Superior temporal gyrus (tissue), 1 donor: ENCODE measurements at regions not wholly inside any gene's neighbourhood (a gene's known extent, or its start where the extent isn't known, plus 50 kb on each side); places are given as distances from the start of the nearest gene placed in this dataset.
A peak's percentile ranks its signal among the peaks of the same experiment; 100 is the strongest.

ENCODE experiments used
- DNase-seq: peaks from one replicate; pipeline ENCODE4 v3.0.0-alpha.2; 2016; ENCODE audit errors: extremely low spot score

GRCh38 chr2:217656316-217656715 lies 346.5 kb downstream of the TNS1 start:
- DNase-seq: no peak

- DNase-seq: no peak
Observed at GRCh38 chr2:217655651-217656050, 347.1 kb downstream of the TNS1 start.

GRCh38 chr2:217654168-217654567 lies 348.6 kb downstream of the TNS1 start:
- no peak for DNase-seq

- DNase-seq: peak; percentile 24
Observed at GRCh38 chr2:217652761-217653639, 349.8 kb downstream of the TNS1 start.

- DNase-seq: peak; percentile 84
Observed at GRCh38 chr2:217650716-217651360, 352.0 kb downstream of the TNS1 start.

GRCh38 chr2:217650229-217650628 lies 352.6 kb downstream of the TNS1 start:
- DNase-seq: no peak

GRCh38 chr2:217647925-217648324 lies 354.9 kb downstream of the TNS1 start:
- no peak for DNase-seq

GRCh38 chr2:217647226-217647625 lies 355.6 kb downstream of the TNS1 start:
- DNase-seq: no peak

- no peak for DNase-seq
Observed at GRCh38 chr2:217645896-217646295, 356.9 kb downstream of the TNS1 start.

GRCh38 chr2:217643789-217644301 lies 358.9 kb downstream of the TNS1 start:
- no peak for DNase-seq

- DNase-seq: no peak
Observed at GRCh38 chr2:217642944-217643343, 359.9 kb downstream of the TNS1 start.

GRCh38 chr2:217641960-217642359 lies 360.8 kb downstream of the TNS1 start:
- no peak for DNase-seq

GRCh38 chr2:217639481-217639880 lies 363.3 kb downstream of the TNS1 start:
- DNase-seq: no peak

GRCh38 chr2:217638533-217638932 lies 364.3 kb downstream of the TNS1 start:
- no peak for DNase-seq

- DNase-seq: no peak
Observed at GRCh38 chr2:217638031-217638430, 364.8 kb downstream of the TNS1 start.

- DNase-seq: no peak
Observed at GRCh38 chr2:217636991-217637561, 365.7 kb downstream of the TNS1 start.

- no peak for DNase-seq
Observed at GRCh38 chr2:217636578-217636977, 366.2 kb downstream of the TNS1 start.

- no peak for DNase-seq
Observed at GRCh38 chr2:217634871-217635270, 367.9 kb downstream of the TNS1 start.

GRCh38 chr2:217632043-217632442 lies 370.8 kb downstream of the TNS1 start:
- DNase-seq: peak; percentile 36

- DNase-seq: no peak
Observed at GRCh38 chr2:217631115-217631514, 371.7 kb downstream of the TNS1 start.

GRCh38 chr2:217629347-217629746 lies 373.4 kb downstream of the TNS1 start:
- DNase-seq: no peak

- DNase-seq: no peak
Observed at GRCh38 chr2:217628061-217628460, 374.7 kb downstream of the TNS1 start.

- DNase-seq: no peak
Observed at GRCh38 chr2:217626926-217627325, 375.9 kb downstream of the TNS1 start.
